ENCODE measurements at regions not wholly inside any gene's neighbourhood (a gene's known extent, or its start where the extent isn't known, plus 50 kb on each side); places are given as distances from the start of the nearest gene placed in this dataset.
A peak's percentile ranks its signal among the peaks of the same experiment; 100 is the strongest.

- no peak for DNase-seq
These were observed 350.5 kb upstream of the MEF2C start for GRCh38 chr5:89233462-89233861.

GRCh38 chr5:89232139-89232603, 349.2 kb upstream of the MEF2C start:
- no peak for DNase-seq

GRCh38 chr5:89230178-89230577, 347.2 kb upstream of the MEF2C start:
- peak; percentile 4 for DNase-seq

- DNase-seq: no peak
These were observed 346.5 kb upstream of the MEF2C start for GRCh38 chr5:89229331-89230070.

- no peak for DNase-seq
These were observed 345.4 kb upstream of the MEF2C start for GRCh38 chr5:89228355-89228754.

GRCh38 chr5:89218364-89218763, 335.4 kb upstream of the MEF2C start:
- no peak for DNase-seq

GRCh38 chr5:89216606-89217005, 333.6 kb upstream of the MEF2C start:
- no peak for DNase-seq

GRCh38 chr5:89213573-89213972, 330.6 kb upstream of the MEF2C start:
- DNase-seq: no peak

GRCh38 chr5:89211836-89212235, 328.9 kb upstream of the MEF2C start:
- no peak for DNase-seq

GRCh38 chr5:89208811-89209210, 325.8 kb upstream of the MEF2C start:
- DNase-seq: no peak

- DNase-seq: no peak
These were observed 325.4 kb upstream of the MEF2C start for GRCh38 chr5:89208392-89208791.

GRCh38 chr5:89204756-89205155, 321.8 kb upstream of the MEF2C start:
- DNase-seq: no peak

- no peak for DNase-seq
These were observed 320.6 kb upstream of the MEF2C start for GRCh38 chr5:89203611-89204010.

GRCh38 chr5:89200899-89201298, 317.9 kb upstream of the MEF2C start:
- no peak for DNase-seq

GRCh38 chr5:89199306-89199705, 316.3 kb upstream of the MEF2C start:
- no peak for DNase-seq

GRCh38 chr5:89191374-89191773, 308.4 kb upstream of the MEF2C start:
- DNase-seq: no peak

- no peak for DNase-seq
These were observed 307.7 kb upstream of the MEF2C start for GRCh38 chr5:89190515-89191265.

GRCh38 chr5:89187883-89188465, 305.0 kb upstream of the MEF2C start:
- DNase-seq: no peak

GRCh38 chr5:89187268-89187667, 304.3 kb upstream of the MEF2C start:
- DNase-seq: no peak

- no peak for DNase-seq
These were observed 298.6 kb upstream of the MEF2C start for GRCh38 chr5:89181546-89181945.

GRCh38 chr5:89179731-89180130, 296.7 kb upstream of the MEF2C start:
- no peak for DNase-seq

GRCh38 chr5:89178541-89178940, 295.6 kb upstream of the MEF2C start:
- DNase-seq: no peak

- no peak for DNase-seq
These were observed 290.5 kb upstream of the MEF2C start for GRCh38 chr5:89173528-89173927.

GRCh38 chr5:89168766-89169165, 285.8 kb upstream of the MEF2C start:
- DNase-seq: no peak
